Calu3 (cell line): ENCODE measurements at regions not wholly inside any gene's neighbourhood (a gene's known extent, or its start where the extent isn't known, plus 50 kb on each side); places are given as distances from the start of the nearest gene placed in this dataset.

ENCODE experiments used
- BruUV-seq: library from RNA; stranded (reverse); fragments of 400-500 nt; replicated peaks from 2 replicates; lab custom pipeline; 2021; lab: Mats Ljungman, UMichigan
- CTCF ChIA-PET: fragments of 300-600 bp; sonication (Branson Sonifier 250); formaldehyde crosslinking; loops from one replicate; lab custom pipeline; 2022; ENCODE audit warnings: antibody characterized with exemption; lab: Charles Lee
- DNase-seq: peaks from one replicate; pipeline ENCODE4 v3.0.0; 2022
- H3K27ac Mint-ChIP-seq: one replicate; pipeline ENCODE4 v1.8.0; 2022; ENCODE audit warnings: mixed read lengths; ENCODE audit not compliant: unreplicated experiment
- H3K27me3 Mint-ChIP-seq: one replicate; pipeline ENCODE4 v1.8.0; 2022; ENCODE audit warnings: mixed read lengths; ENCODE audit not compliant: unreplicated experiment
- H3K36me3 Mint-ChIP-seq: one replicate; pipeline ENCODE4 v1.8.0; 2022; ENCODE audit warnings: mild to moderate bottlenecking, moderate library complexity, mixed read lengths; ENCODE audit not compliant: insufficient read depth, unreplicated experiment
- H3K4me1 Mint-ChIP-seq: one replicate; pipeline ENCODE4 v1.8.0; 2022; ENCODE audit warnings: mild to moderate bottlenecking, low read depth, mixed read lengths; ENCODE audit not compliant: unreplicated experiment
- H3K4me3 Mint-ChIP-seq: one replicate; pipeline ENCODE4 v1.8.0; 2022; ENCODE audit warnings: mild to moderate bottlenecking, low read depth, moderate library complexity, mixed read lengths; ENCODE audit not compliant: unreplicated experiment
- H3K9me3 Mint-ChIP-seq: one replicate; pipeline ENCODE4 v1.8.0; 2022; ENCODE audit warnings: low read depth, mixed read lengths; ENCODE audit not compliant: unreplicated experiment
- intact Hi-C: fragments of 100-400 bp; cut with micrococcal nuclease; formaldehyde crosslinking; loops from one replicate; pipeline ENCODE4 v1.10.0; 2022; ENCODE audit not compliant: unreplicated experiment
- TF ChIP-seq, protein P1 (sequence below): fragments of 200-600 bp; IDR thresholded peaks from one replicate; pipeline ENCODE4 v1.8.0; 2022; ENCODE audit warnings: antibody characterized with exemption; ENCODE audit not compliant: unreplicated experiment

DNA sequence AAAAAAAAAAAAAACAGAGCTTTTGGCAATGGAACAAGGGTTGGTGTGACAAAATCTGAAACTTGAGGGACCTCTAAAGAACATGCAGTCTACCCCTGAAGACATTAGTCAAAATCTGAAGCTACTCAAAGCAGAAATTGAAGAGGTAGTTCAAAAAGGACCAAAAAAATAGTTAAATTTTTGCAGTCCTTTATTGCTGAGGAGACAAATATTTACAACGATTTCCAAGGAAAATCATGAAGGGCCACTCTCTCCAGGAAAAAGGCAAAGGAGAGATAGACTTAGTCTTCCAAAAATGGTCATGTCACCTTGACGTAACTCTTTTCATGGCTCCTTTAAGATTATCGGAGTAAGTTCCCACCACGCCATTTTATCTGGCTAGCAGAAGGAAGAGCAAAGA is 452.0 kb downstream of the XIRP2 start:
- Mint-ChIP-seq H3K9me3 (no peaks in the 10 kb centered on the region), H3K27ac (no peak overlapping the region), H3K27me3 (no peaks in the 10 kb centered on the region), H3K4me3 (no peak overlapping the region), H3K36me3 (no peaks in the 10 kb centered on the region), H3K4me1 (no peaks in the 10 kb centered on the region)
- CTCF ChIA-PET: no interaction called here
- BruUV-seq: no TSS peak
- TF ChIP-seq, protein P1, sequence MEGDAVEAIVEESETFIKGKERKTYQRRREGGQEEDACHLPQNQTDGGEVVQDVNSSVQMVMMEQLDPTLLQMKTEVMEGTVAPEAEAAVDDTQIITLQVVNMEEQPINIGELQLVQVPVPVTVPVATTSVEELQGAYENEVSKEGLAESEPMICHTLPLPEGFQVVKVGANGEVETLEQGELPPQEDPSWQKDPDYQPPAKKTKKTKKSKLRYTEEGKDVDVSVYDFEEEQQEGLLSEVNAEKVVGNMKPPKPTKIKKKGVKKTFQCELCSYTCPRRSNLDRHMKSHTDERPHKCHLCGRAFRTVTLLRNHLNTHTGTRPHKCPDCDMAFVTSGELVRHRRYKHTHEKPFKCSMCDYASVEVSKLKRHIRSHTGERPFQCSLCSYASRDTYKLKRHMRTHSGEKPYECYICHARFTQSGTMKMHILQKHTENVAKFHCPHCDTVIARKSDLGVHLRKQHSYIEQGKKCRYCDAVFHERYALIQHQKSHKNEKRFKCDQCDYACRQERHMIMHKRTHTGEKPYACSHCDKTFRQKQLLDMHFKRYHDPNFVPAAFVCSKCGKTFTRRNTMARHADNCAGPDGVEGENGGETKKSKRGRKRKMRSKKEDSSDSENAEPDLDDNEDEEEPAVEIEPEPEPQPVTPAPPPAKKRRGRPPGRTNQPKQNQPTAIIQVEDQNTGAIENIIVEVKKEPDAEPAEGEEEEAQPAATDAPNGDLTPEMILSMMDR: no peak
- DNase-seq: no peak
- intact Hi-C loops: loop anchor here (5.0 kb wide), 1 partner anchor 777 kb away; no protein-coding TSS in a partner anchor

DNA sequence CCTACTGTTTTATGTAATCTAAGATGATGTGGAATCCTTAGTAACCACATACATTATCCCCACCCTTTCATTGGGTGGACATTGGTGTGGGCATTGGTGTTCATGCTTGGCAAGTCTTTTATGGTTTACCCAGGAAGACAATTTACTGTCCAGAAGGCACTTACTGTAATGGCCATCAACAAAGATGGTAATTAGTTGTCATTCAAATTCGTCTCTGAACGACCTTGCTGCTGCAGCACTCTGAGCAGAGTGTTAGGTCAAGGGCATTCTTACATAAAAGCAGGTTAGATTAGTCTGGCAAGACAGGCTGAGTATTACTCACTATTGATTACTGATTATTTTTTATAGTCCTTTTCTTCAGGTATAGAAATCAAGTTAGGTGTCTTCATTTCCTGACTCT is 447.9 kb downstream of the XIRP2 start:
- BruUV-seq: no TSS peak
- CTCF ChIA-PET: no interaction called here
- TF ChIP-seq, protein P1: no peak
- Mint-ChIP-seq H3K4me3 (no peak overlapping the region), H3K27me3 (no peaks in the 10 kb centered on the region), H3K36me3 (no peaks in the 10 kb centered on the region), H3K4me1 (no peaks in the 10 kb centered on the region), H3K27ac (no peak overlapping the region), H3K9me3 (no peaks in the 10 kb centered on the region)
- intact Hi-C loops: no loop called here
- no peak for DNase-seq

DNA sequence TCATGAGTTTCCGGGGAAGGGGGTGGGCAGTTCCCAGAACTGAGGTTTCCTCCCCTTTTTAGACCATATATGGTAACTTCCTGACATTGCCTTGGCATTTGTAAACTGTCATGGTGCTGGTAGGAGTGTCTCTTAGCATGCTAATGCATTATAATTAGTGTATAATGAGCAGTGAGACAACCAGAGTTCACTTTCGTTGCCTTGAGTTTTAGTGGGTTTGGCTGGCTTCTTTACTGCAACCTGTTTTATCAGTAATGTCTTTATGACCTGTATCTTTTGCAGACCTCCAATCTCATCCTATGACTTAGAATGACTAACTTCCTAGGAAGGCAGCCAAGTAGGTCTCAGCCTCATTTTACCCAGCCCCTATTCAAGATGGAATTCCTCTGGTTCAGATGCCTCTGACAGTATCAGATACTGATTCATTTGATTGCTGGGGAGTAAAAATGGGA is 447.3 kb downstream of the XIRP2 start:
- intact Hi-C loops: no loop called here
- BruUV-seq: no TSS peak
- Mint-ChIP-seq H3K9me3 (no peaks in the 10 kb centered on the region), H3K4me1 (no peaks in the 10 kb centered on the region), H3K36me3 (no peaks in the 10 kb centered on the region), H3K27me3 (no peaks in the 10 kb centered on the region), H3K4me3 (no peak overlapping the region), H3K27ac (no peak overlapping the region)
- TF ChIP-seq, protein P1: no peak
- CTCF ChIA-PET: no interaction called here
- DNase-seq: no peak

DNA sequence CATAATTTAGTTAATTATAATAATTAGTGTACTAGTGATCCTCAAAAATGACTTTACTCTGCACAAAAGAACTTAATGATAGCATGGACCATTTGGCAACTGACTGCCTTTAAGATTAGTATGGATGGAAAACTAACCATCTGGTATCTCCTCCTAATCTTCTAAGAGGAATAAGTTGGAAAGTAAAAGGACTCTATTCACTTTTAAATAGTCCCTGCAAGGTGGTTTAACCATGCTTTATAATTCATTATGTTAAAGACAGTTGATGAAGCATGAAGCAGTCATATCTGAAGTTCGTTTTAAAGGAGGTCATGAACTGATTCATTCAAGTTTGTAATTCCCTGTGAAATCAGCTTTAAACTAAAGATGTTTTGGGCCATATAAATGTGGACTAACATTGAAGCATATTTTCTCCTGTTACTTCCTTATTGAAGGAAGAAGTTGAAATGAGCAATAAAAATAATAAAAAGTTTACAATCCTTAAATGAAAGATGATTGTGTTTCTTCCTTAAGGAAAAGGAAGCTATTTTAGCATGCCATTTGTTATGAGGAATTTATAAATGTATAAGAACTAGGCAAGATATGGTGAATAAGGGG is 446.0 kb downstream of the XIRP2 start:
- no peak for DNase-seq
- H3K27me3 Mint-ChIP-seq: no peaks in the 10 kb centered on the region
- H3K9me3 Mint-ChIP-seq: no peaks in the 10 kb centered on the region
- H3K27ac Mint-ChIP-seq: no peak overlapping the region
- H3K4me1 Mint-ChIP-seq: no peaks in the 10 kb centered on the region
- no TSS peak for BruUV-seq
- CTCF ChIA-PET: no interaction called here
- no peaks in the 10 kb centered on the region for H3K36me3 Mint-ChIP-seq
- intact Hi-C loops: no loop called here
- TF ChIP-seq, protein P1: no peak
- H3K4me3 Mint-ChIP-seq: no peak overlapping the region
